ENCODE measurements at regions not wholly inside any gene's neighbourhood (a gene's known extent, or its start where the extent isn't known, plus 50 kb on each side); places are given as distances from the start of the nearest gene placed in this dataset.

DNA sequence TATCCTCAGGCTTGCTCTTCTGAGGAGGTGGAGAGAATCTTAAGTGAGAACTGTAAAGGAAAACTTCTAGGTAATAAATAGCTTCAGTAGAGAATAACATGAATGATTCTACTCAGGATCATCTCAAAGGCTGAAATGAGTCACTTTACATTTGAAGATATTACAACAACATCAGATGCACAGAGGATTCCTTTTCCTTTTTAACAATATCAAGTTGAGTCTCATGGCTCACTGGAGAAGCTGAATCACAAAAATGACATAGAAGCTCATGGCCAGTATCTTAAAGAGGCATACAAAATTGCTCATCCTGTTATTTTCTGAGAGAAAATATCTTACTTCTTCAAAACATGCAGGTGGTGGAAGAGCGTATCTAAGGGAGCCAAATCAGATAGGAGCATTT, 72.5 kb upstream of the EMCN start:
- POLR2A ChIA-PET, result no interaction called here
- TF ChIP-seq ZNF521 (tag by site-specific recombination; IDR thresholded peaks at IDR 0.05) (no peak), ZNF132 (tag by site-specific recombination; IDR thresholded peaks at IDR 0.05; ENCODE audit: borderline replicate concordance) (no peak), ZEB2 (tag by site-specific recombination; IDR thresholded peaks at IDR 0.05) (no peak), ZNF266 (tag by site-specific recombination; IDR thresholded peaks at IDR 0.05; ENCODE audit: low read depth) (no peak), ZNF629 (tag by site-specific recombination; IDR thresholded peaks at IDR 0.05) (no peak), ZNF37A (tag by site-specific recombination; IDR thresholded peaks at IDR 0.05) (no peak), ZNF404 (tag by site-specific recombination; IDR thresholded peaks at IDR 0.05) (no peak), ZNF544 (tag by site-specific recombination; IDR thresholded peaks at IDR 0.05) (no peak)
- H3K27ac ChIP-seq (ENCODE audit: extremely low read depth, low read depth, low read length), result no peak overlapping the region

DNA sequence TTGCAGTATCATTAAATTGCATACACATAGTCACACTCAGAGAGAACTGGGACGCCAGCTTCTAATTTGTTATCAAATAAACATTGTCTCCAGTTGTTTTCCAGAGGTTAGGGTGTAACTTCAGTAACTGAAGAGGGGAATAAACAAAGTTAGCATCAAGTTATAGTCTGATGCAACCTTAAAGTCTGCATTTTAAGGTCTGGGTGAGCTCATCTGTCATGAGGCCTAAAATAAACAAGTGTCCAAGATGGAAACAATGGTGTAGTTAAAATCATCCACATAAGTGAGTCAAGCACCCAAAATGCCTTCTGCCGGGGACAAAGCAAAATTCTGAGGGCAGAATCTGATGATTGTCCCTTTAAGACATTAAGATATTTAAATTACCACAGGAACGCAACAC, 70.3 kb upstream of the EMCN start:
- H3K27ac ChIP-seq (ENCODE audit: extremely low read depth, low read depth, low read length), result no peak overlapping the region
- no peaks in the 10 kb centered on the region for H3K9me3 ChIP-seq (ENCODE audit: control insufficient read depth, insufficient read depth, low read depth, low read length)
- TF ChIP-seq ZNF658 (tag by site-specific recombination; IDR thresholded peaks at IDR 0.05), result no peak
- no peak for TF ChIP-seq ZNF302 (tag by site-specific recombination; IDR thresholded peaks at IDR 0.05; ENCODE audit: low read depth)
- no peak for TF ChIP-seq SP3 (tag by site-specific recombination; IDR thresholded peaks at IDR 0.05)
- no peaks in the 10 kb centered on the region for H3K36me3 ChIP-seq (ENCODE audit: control insufficient read depth in 2 of 2, insufficient read depth in 1 of 2, low read length in 2 of 2)
- no peaks in the 10 kb centered on the region for H3K4me1 ChIP-seq (ENCODE audit: control insufficient read depth, insufficient read depth, low read length)
- ChIA-PET POLR2A (no interaction called here), CTCF (no interaction called here)
- H3K4me3 ChIP-seq (ENCODE audit: low read depth, low read length), result no peak overlapping the region

More for the DNA sequence above, 72.5 kb upstream of the EMCN start:
- H3K36me3 ChIP-seq (ENCODE audit: control insufficient read depth in 2 of 2, insufficient read depth in 1 of 2, low read length in 2 of 2), result no peaks in the 10 kb centered on the region
- CTCF ChIA-PET, result no interaction called here
- no peaks in the 10 kb centered on the region for H3K4me1 ChIP-seq (ENCODE audit: control insufficient read depth, insufficient read depth, low read length)
- H3K4me3 ChIP-seq (ENCODE audit: low read depth, low read length), result no peak overlapping the region
- H3K9me3 ChIP-seq (ENCODE audit: control insufficient read depth, insufficient read depth, low read depth, low read length), result no peaks in the 10 kb centered on the region

- Histone ChIP-seq H3K36me3 (ENCODE audit: control insufficient read depth in 2 of 2, insufficient read depth in 1 of 2, low read length in 2 of 2) (no peaks in the 10 kb centered on the region), H3K4me1 (ENCODE audit: control insufficient read depth, insufficient read depth, low read length) (no peaks in the 10 kb centered on the region), H3K4me3 (ENCODE audit: low read depth, low read length) (no peak overlapping the region), H3K9me3 (ENCODE audit: control insufficient read depth, insufficient read depth, low read depth, low read length) (no peaks in the 10 kb centered on the region), H3K27ac (ENCODE audit: extremely low read depth, low read depth, low read length) (no peak overlapping the region)
- no peak for TF ChIP-seq HOXA7 (CRISPR knock-in tag; IDR thresholded peaks at IDR 0.05; ENCODE audit: borderline replicate concordance)
- no peak for TF ChIP-seq ZSCAN30 (tag by site-specific recombination; IDR thresholded peaks at IDR 0.05)
- TF ChIP-seq SALL2 (tag by site-specific recombination; IDR thresholded peaks at IDR 0.05; ENCODE audit: borderline replicate concordance), result no peak
- TF ChIP-seq ZNF596 (tag by site-specific recombination; IDR thresholded peaks at IDR 0.05), result no peak
- no peak for TF ChIP-seq ZBTB21 (tag by site-specific recombination; IDR thresholded peaks at IDR 0.05)
- no peak for TF ChIP-seq HOXC10 (CRISPR knock-in tag; IDR thresholded peaks at IDR 0.05)
- no peak for TF ChIP-seq ZNF157 (tag by site-specific recombination; IDR thresholded peaks at IDR 0.05)
- TF ChIP-seq SCRT1 (tag by site-specific recombination; IDR thresholded peaks at IDR 0.05; ENCODE audit: borderline replicate concordance), result no peak
- no peak for TF ChIP-seq BCL6B (tag by site-specific recombination; IDR thresholded peaks at IDR 0.05)
- no peak for TF ChIP-seq ZNF513 (tag by site-specific recombination; IDR thresholded peaks at IDR 0.05)
- POLR2A ChIA-PET, result no interaction called here
- CTCF ChIA-PET, result no interaction called here
Measured at GRCh38 chr4:100582146-100582545, 64.3 kb upstream of the EMCN start.

All from HEK293 (cell line).